Stimulated activated memory B cell treated with anti-CD40 and anti-IgM and Interleukin-4, amounts not matched to agents 10 μg/mL and 1 μg/mL and 100 μg/mL, for 72 hours (primary cell): ENCODE measurements at regions not wholly inside any gene's neighbourhood (a gene's known extent, or its start where the extent isn't known, plus 50 kb on each side); places are given as distances from the start of the nearest gene placed in this dataset.
"Not testable (repeated sequence)": the region's sequence is repeated elsewhere in the genome, so short reads cannot be mapped to it uniquely, and the experiment has no call there.

Experiments used
- ATAC-seq: fragments of 150-1000 bp; cut with Tn5 transposase; 2 replicates; pipeline ENCODE4 v1.10.0; 2021
- H3K27ac Mint-ChIP-seq: one replicate; pipeline ENCODE4 v1.8.0; 2022; ENCODE audit warnings: mild to moderate bottlenecking, mixed read lengths
- H3K27me3 Mint-ChIP-seq: one replicate; pipeline ENCODE4 v1.8.0; 2022; ENCODE audit warnings: mixed read lengths
- H3K36me3 Mint-ChIP-seq: one replicate; pipeline ENCODE4 v1.8.0; 2022; ENCODE audit warnings: mixed read lengths
- H3K4me1 Mint-ChIP-seq: one replicate; pipeline ENCODE4 v1.8.0; 2022; ENCODE audit warnings: mixed read lengths
- H3K4me3 Mint-ChIP-seq: one replicate; pipeline ENCODE4 v1.8.0; 2022; ENCODE audit warnings: mild to moderate bottlenecking, moderate library complexity, mixed read lengths
- H3K9me3 Mint-ChIP-seq: one replicate; pipeline ENCODE4 v1.8.0; 2022; ENCODE audit warnings: mixed read lengths

DNA sequence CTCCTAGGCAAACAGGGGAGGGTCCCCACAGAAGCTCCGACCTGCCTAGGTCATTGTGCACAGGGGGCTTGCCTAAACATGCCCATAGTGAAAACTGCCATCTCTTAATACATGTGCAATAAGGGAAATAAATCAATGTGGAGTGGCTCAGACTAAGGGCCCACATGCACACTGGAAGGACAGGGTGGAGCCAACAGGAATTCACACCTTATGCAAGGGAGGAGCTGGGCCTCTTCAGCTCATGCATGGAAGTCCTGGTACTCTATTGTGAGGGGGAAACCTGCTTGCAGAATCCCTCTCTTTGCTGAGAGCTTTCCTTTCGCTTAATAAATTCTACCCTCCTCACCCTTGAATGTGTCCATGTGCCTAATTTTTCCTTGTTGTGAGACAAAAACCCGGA lies 815.8 kb downstream of the EFNA5 start:
- Mint-ChIP-seq H3K36me3 (no peaks in the 10 kb centered on the region), H3K27me3 (no peaks in the 10 kb centered on the region), H3K9me3 (no peaks in the 10 kb centered on the region), H3K4me3 (no peak overlapping the region), H3K4me1 (no peaks in the 10 kb centered on the region), H3K27ac (no peak overlapping the region)
- ATAC-seq = no peak

DNA sequence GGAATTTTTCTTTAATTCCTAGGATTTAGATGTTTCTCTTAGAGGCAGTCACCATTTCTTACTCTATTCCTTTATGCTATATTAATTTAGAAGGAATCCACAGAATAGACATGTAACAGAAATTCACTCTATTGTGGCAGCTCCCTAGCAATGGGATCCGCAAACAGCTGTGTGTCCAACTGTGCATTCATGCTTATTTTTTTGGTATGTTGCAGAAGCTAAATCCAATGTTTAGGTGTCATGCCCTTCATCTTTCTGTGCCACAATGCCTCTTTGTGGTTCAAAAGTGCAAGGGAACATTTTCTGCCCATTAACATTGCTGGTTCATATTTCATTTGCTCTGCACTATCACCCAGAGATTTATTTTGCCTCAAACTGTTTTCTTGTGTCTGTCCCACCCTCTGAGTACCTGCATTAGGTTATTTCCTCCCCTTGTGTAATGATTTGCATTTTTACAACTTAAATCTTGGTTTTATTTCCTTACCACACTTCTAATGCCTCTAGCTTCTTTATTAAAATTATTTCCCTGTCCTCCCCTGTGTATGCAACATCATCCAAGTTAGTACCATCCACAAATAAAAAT lies 816.5 kb downstream of the EFNA5 start:
- Mint-ChIP-seq H3K27me3 (no peaks in the 10 kb centered on the region), H3K36me3 (no peaks in the 10 kb centered on the region), H3K9me3 (no peaks in the 10 kb centered on the region), H3K4me1 (no peaks in the 10 kb centered on the region), H3K4me3 (no peak overlapping the region), H3K27ac (no peak overlapping the region)
- no peak for ATAC-seq

DNA sequence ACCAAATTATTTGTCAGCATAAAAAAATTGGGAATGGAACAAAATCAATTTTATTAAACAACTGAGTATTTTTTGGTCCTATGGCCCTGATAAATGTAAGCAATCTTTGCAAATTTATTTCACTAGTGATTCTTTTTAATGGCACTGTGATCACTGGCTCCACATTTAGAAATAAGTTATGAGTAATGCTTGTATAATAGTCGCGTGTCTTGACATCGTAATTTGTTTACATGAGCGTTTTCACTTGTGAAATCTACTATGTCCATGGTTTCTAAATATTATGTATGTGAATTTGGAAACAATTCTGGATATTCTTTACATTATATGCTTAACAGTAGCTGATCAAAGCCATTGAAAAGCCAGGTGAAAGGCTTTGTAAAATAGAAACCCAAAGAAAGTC lies 817.5 kb downstream of the EFNA5 start:
- Mint-ChIP-seq H3K9me3 (no peaks in the 10 kb centered on the region), H3K4me3 (no peak overlapping the region), H3K27ac (no peak overlapping the region), H3K27me3 (no peaks in the 10 kb centered on the region), H3K36me3 (no peaks in the 10 kb centered on the region), H3K4me1 (no peaks in the 10 kb centered on the region)
- no peak for ATAC-seq

DNA sequence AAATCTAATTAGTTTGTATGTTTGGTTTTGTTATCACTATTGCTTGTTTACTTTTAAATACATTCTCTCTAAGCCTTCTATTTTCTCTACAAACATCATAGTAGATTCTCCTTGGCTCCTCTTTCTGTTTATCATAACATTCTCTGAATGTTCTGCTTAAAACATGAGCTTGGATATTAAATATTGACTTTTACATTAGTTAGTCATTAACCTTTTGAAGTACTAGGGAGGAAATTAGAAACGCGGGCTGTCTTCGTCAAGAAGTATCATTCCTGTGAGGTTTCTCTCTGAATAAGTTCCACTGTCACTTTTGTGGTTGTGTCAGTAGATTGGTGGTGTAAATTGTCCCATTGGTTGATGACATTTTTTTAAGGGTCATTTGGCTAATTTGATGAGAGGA lies 821.5 kb downstream of the EFNA5 start:
- no peak overlapping the region for H3K4me3 Mint-ChIP-seq
- H3K27me3 Mint-ChIP-seq = no peaks in the 10 kb centered on the region
- H3K27ac Mint-ChIP-seq = no peak overlapping the region
- no peaks in the 10 kb centered on the region for H3K4me1 Mint-ChIP-seq
- ATAC-seq = no peak
- H3K9me3 Mint-ChIP-seq = no peaks in the 10 kb centered on the region
- no peaks in the 10 kb centered on the region for H3K36me3 Mint-ChIP-seq

- H3K27me3 Mint-ChIP-seq = no peaks in the 10 kb centered on the region
- H3K4me3 Mint-ChIP-seq = no peak overlapping the region
- peaks cover 4% of the 10 kb centered on the region for H3K9me3 Mint-ChIP-seq
- H3K27ac Mint-ChIP-seq = no peak overlapping the region
- H3K4me1 Mint-ChIP-seq = no peaks in the 10 kb centered on the region
- no peak for ATAC-seq
- no peaks in the 10 kb centered on the region for H3K36me3 Mint-ChIP-seq
Measured at GRCh38 chr5:106843812-106844416, 826.8 kb downstream of the EFNA5 start.

DNA sequence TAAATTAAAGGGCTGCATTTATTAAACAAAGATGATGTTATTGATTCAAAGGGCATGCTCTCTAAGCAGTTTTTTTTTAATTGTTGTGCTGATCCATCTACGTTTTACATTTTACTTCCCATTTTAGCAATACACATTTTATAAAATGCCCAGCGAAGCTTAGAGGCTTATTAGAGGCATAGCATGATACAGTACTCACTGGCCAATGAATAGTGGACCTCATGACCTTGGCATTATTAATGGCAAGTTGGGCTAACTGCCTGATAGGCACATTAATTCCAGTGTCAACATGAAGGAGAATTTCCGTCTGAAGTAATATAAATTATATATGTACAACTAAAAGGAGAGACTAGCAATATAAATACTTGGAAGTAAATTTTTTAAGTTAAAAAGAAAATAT lies 837.2 kb downstream of the EFNA5 start:
- H3K27ac Mint-ChIP-seq = no peak overlapping the region
- no peaks in the 10 kb centered on the region for H3K9me3 Mint-ChIP-seq
- no peaks in the 10 kb centered on the region for H3K36me3 Mint-ChIP-seq
- H3K27me3 Mint-ChIP-seq = no peaks in the 10 kb centered on the region
- H3K4me1 Mint-ChIP-seq = no peaks in the 10 kb centered on the region
- no peak overlapping the region for H3K4me3 Mint-ChIP-seq
- ATAC-seq = no peak

- Mint-ChIP-seq H3K9me3 (no peaks in the 10 kb centered on the region), H3K27ac (no peak overlapping the region), H3K4me3 (no peak overlapping the region), H3K36me3 (no peaks in the 10 kb centered on the region), H3K27me3 (no peaks in the 10 kb centered on the region), H3K4me1 (no peaks in the 10 kb centered on the region)
- ATAC-seq = no peak
Measured at GRCh38 chr5:106827061-106827460, 843.7 kb downstream of the EFNA5 start.

DNA sequence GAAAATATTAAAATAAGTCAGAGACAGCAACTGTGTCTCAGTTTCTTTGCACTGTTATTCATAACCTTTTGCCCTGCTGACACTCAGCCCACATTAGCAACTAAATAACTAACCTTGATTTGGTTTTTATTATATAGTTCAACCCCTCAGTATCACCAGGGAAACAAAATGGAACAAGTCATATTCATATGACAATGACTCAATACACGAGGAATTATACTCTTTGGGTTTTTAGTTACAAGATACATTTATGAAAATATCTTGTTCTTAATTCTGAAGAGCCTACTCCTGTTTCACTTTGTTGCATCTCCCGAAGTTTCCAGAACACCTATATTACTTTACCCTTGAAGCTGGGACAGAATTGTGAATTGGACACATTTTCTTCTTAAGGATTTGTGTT lies 845.4 kb downstream of the EFNA5 start:
- Mint-ChIP-seq H3K4me1 (no peaks in the 10 kb centered on the region), H3K27ac (no peak overlapping the region), H3K27me3 (no peaks in the 10 kb centered on the region), H3K36me3 (no peaks in the 10 kb centered on the region), H3K9me3 (no peaks in the 10 kb centered on the region), H3K4me3 (no peak overlapping the region)
- ATAC-seq = no peak

DNA sequence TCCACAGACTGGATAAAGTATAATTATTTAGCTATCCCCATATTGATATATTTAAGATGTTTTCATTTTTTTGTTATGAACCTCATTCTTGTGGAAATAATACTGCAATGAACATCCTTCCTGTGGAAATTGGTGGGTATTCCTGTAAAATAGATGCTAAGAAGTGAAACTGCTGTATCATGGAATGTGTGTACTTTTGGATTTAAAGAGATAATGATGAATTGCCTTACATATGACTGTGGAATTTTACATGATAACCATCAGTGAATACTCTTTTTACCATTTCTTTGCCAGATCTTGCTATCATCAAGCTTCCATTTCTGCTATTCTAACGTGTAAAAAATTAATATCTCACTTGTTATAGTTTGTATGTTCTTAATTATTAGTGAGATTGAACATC lies 847.9 kb downstream of the EFNA5 start:
- Mint-ChIP-seq H3K4me3 (no peak overlapping the region), H3K4me1 (no peaks in the 10 kb centered on the region), H3K27me3 (no peaks in the 10 kb centered on the region), H3K36me3 (no peaks in the 10 kb centered on the region), H3K27ac (no peak overlapping the region), H3K9me3 (no peaks in the 10 kb centered on the region)
- no peak for ATAC-seq

- no peaks in the 10 kb centered on the region for H3K27me3 Mint-ChIP-seq
- no peaks in the 10 kb centered on the region for H3K9me3 Mint-ChIP-seq
- H3K27ac Mint-ChIP-seq = no peak overlapping the region
- no peaks in the 10 kb centered on the region for H3K36me3 Mint-ChIP-seq
- H3K4me3 Mint-ChIP-seq = no peak overlapping the region
- H3K4me1 Mint-ChIP-seq = no peaks in the 10 kb centered on the region
- no peak for ATAC-seq
Measured at GRCh38 chr5:106818552-106818951, 852.2 kb downstream of the EFNA5 start.

- H3K27ac Mint-ChIP-seq = no peak overlapping the region
- no peak for ATAC-seq
- H3K9me3 Mint-ChIP-seq = peaks cover 4% of the 10 kb centered on the region
- H3K4me3 Mint-ChIP-seq = no peak overlapping the region
- H3K36me3 Mint-ChIP-seq = no peaks in the 10 kb centered on the region
- H3K4me1 Mint-ChIP-seq = no peaks in the 10 kb centered on the region
- H3K27me3 Mint-ChIP-seq = no peaks in the 10 kb centered on the region
Measured at GRCh38 chr5:106814961-106815360, 855.8 kb downstream of the EFNA5 start.

DNA sequence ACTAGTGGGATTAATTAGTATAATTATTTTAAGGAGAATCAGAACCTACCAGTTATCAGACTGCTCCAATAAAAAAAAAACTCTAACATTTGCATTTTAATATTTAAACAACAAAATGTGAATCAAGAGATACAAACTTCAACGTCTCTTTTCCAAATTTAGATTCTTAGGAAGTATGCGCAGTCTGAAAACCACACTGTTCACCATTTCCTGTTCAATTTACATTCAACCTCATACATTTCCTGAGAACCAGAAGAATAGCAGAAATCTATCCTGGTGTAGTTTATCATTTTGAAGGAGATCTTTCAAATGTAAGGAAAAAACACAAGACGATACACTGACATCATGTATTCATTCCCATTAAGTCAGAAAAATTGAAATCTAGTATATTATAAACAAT lies 869.2 kb downstream of the EFNA5 start:
- ATAC-seq = no peak
- Mint-ChIP-seq H3K4me1 (no peaks in the 10 kb centered on the region), H3K27ac (no peak overlapping the region), H3K27me3 (no peaks in the 10 kb centered on the region), H3K36me3 (no peaks in the 10 kb centered on the region), H3K4me3 (no peak overlapping the region), H3K9me3 (no peaks in the 10 kb centered on the region)

GRCh38 chr5:106797996-106798395 lies 872.7 kb downstream of the EFNA5 start:
- no peaks in the 10 kb centered on the region for H3K27me3 Mint-ChIP-seq
- H3K27ac Mint-ChIP-seq = no peak overlapping the region
- H3K4me3 Mint-ChIP-seq = no peak overlapping the region
- no peaks in the 10 kb centered on the region for H3K9me3 Mint-ChIP-seq
- H3K4me1 Mint-ChIP-seq = no peaks in the 10 kb centered on the region
- H3K36me3 Mint-ChIP-seq = no peaks in the 10 kb centered on the region
- no peak for ATAC-seq

DNA sequence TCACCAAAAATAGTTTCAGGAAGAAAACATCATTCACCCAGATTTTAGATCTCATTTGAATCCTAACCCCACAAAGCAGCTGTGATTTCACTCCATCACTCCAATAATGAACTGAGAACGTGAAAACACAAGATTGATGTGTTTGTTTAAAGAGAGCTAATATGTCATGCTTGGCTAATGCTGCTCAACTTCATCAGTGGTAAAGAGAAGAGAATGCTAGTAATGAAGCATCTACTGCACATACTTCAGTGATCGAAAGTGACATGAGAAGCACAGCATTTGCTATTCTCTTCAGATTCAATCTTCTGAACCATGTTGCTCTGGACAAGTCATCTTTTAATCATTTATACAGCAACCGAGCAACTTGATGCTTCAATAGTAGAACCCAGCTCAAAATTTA lies 874.7 kb downstream of the EFNA5 start:
- no peaks in the 10 kb centered on the region for H3K36me3 Mint-ChIP-seq
- no peak overlapping the region for H3K4me3 Mint-ChIP-seq
- no peak overlapping the region for H3K27ac Mint-ChIP-seq
- peaks cover 3% of the 10 kb centered on the region for H3K9me3 Mint-ChIP-seq
- no peak for ATAC-seq
- no peaks in the 10 kb centered on the region for H3K4me1 Mint-ChIP-seq
- no peaks in the 10 kb centered on the region for H3K27me3 Mint-ChIP-seq

- no peaks in the 10 kb centered on the region for H3K36me3 Mint-ChIP-seq
- H3K9me3 Mint-ChIP-seq = peaks cover 4% of the 10 kb centered on the region
- no peak overlapping the region for H3K4me3 Mint-ChIP-seq
- H3K27me3 Mint-ChIP-seq = no peaks in the 10 kb centered on the region
- no peak for ATAC-seq
- no peaks in the 10 kb centered on the region for H3K4me1 Mint-ChIP-seq
- H3K27ac Mint-ChIP-seq = no peak overlapping the region
Measured at GRCh38 chr5:106784846-106785245, 885.9 kb downstream of the EFNA5 start.

- no peak for ATAC-seq
- Mint-ChIP-seq H3K9me3 (peaks cover 6% of the 10 kb centered on the region), H3K27ac (no peak overlapping the region), H3K27me3 (no peaks in the 10 kb centered on the region), H3K4me3 (no peak overlapping the region), H3K36me3 (no peaks in the 10 kb centered on the region), H3K4me1 (no peaks in the 10 kb centered on the region)
Measured at GRCh38 chr5:106780355-106780754, 890.4 kb downstream of the EFNA5 start.

DNA sequence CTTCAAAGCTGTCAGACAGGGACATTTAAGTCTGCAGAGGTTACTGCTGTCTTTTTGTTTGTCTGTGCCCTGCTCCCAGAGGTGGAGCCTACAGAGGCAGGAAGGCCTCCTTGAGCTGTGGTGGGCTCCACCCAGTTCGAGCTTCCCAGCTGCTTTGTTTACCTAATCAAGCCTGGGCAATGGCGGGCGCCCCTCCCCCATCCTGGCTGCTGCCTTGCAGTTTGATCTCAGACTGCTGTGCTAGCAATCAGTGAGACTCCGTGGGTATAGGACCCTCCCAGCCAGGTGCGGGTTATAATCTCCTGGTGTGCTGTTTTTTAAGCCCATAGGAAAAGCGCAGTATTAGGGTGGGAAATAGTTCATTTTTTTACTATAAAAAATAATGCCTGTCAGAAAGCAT lies 894.2 kb downstream of the EFNA5 start:
- ATAC-seq, H3K36me3 Mint-ChIP-seq, H3K9me3 Mint-ChIP-seq, H3K27me3 Mint-ChIP-seq, H3K4me1 Mint-ChIP-seq, H3K4me3 Mint-ChIP-seq, H3K27ac Mint-ChIP-seq: not testable (repeated sequence)
